ENCODE measurements at regions not wholly inside any gene's neighbourhood (a gene's known extent, or its start where the extent isn't known, plus 50 kb on each side); places are given as distances from the start of the nearest gene placed in this dataset.

DNA sequence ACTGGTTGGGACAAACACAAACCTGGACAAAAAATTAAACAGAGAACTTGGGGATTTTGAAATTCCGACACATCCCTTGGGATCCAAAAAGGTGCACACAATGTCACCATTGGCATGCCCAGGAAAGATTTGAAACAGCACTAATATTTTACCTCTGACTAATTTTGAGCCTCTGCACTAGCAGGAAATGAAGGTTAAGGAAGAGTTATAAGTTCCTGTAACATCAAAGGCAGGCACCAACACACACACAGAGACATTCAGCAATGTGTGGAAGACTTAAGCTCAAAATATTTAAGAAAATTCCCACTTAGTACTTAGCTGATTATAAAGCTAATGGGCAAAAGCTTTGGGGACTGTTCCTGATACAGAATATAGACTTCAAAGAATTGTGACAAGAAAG, 247.0 kb downstream of the CDH9 start:
- no peak overlapping the region for H3K4me2 ChIP-seq (ENCODE audit: extremely low read depth, insufficient read depth, low read length)
- no peaks in the 10 kb centered on the region for H3K9me3 ChIP-seq (ENCODE audit: control insufficient read depth, insufficient read depth, low read depth, low read length)
- H3K79me2 ChIP-seq (ENCODE audit: control insufficient read depth, insufficient read depth, low read length) = no peaks in the 10 kb centered on the region
- H3K9ac ChIP-seq (ENCODE audit: insufficient read depth, low read length) = no peak overlapping the region
- H3K27me3 ChIP-seq (ENCODE audit: control insufficient read depth, insufficient read depth, low read length) = no peaks in the 10 kb centered on the region
- TF ChIP-seq EZH2 (IDR thresholded peaks at IDR 0.05; ENCODE audit: low read length, missing control alignments) = no peak
- TF ChIP-seq, protein P1, sequence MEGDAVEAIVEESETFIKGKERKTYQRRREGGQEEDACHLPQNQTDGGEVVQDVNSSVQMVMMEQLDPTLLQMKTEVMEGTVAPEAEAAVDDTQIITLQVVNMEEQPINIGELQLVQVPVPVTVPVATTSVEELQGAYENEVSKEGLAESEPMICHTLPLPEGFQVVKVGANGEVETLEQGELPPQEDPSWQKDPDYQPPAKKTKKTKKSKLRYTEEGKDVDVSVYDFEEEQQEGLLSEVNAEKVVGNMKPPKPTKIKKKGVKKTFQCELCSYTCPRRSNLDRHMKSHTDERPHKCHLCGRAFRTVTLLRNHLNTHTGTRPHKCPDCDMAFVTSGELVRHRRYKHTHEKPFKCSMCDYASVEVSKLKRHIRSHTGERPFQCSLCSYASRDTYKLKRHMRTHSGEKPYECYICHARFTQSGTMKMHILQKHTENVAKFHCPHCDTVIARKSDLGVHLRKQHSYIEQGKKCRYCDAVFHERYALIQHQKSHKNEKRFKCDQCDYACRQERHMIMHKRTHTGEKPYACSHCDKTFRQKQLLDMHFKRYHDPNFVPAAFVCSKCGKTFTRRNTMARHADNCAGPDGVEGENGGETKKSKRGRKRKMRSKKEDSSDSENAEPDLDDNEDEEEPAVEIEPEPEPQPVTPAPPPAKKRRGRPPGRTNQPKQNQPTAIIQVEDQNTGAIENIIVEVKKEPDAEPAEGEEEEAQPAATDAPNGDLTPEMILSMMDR (conservative IDR thresholded peaks at IDR 0.05 in 1 of 2, IDR thresholded peaks at IDR 0.05 in 1 of 2; ENCODE audit: low read depth in 1 of 2, low read length in 2 of 2) = no peak
- no peak for DNase-seq (ENCODE audit: low read depth in 2 of 2)
- no peaks in the 10 kb centered on the region for H4K20me1 ChIP-seq (ENCODE audit: control insufficient read depth, extremely low read depth, insufficient read depth, low read length)
- no peak overlapping the region for H2AFZ ChIP-seq (ENCODE audit: low read length)
- H3K36me3 ChIP-seq (ENCODE audit: control insufficient read depth, insufficient read depth, low read length) = no peaks in the 10 kb centered on the region
- no peak overlapping the region for H3K27ac ChIP-seq (ENCODE audit: insufficient read depth, low read length)
- H3K4me1 ChIP-seq (ENCODE audit: control insufficient read depth, extremely low read depth, insufficient read depth, low read length) = no peaks in the 10 kb centered on the region
- H3K4me3 ChIP-seq (replicated peaks in 1 of 4; ENCODE audit: control extremely low read depth in 1 of 4, insufficient read depth in 1 of 4, low read depth in 3 of 4, low read length in 4 of 4) = no peak overlapping the region

DNA sequence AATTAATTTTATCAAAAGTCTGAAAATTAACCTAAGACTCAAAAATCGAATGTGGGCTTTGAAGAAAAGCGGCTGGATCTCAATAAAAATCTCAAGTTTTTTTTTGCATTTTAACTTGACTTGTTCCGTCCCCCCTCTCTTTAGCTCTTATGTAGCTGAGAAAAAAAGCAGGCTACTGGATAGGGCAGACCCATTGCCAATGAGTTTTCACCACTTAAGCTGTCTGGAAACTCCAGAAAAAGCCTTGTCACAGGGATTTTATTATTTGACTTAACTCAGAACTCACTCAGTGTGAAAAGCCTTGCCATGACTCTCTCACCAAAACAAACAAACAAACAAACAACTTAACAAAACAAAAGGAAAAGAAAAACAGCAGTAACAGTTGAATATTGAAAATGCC, 247.4 kb downstream of the CDH9 start:
- Histone ChIP-seq H3K9me3 (ENCODE audit: control insufficient read depth, insufficient read depth, low read depth, low read length) (no peaks in the 10 kb centered on the region), H3K4me2 (ENCODE audit: extremely low read depth, insufficient read depth, low read length) (no peak overlapping the region)

DNA sequence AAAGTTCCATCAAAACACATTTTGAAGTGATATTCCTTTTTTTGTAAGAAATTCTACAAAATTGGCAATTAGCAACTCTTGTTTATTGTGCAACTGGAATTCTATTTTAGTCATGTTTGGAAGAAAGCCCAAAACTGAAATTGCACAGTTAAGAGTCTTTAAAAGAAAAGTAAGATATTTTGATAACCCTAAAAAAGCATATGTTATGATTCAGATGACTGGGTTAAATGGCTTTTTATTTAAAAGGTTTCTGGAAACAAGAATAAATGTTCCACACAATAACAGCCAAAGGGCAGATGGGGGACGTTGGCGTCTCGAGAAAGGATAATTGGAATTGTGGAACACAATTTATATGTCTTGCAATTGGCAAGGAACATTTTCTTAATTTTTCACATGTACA, 275.2 kb downstream of the CDH9 start:
- Histone ChIP-seq H3K4me3 (replicated peaks in 1 of 4; ENCODE audit: control extremely low read depth in 1 of 4, insufficient read depth in 1 of 4, low read depth in 3 of 4, low read length in 4 of 4) (no peak overlapping the region), H3K4me1 (ENCODE audit: control insufficient read depth, extremely low read depth, insufficient read depth, low read length) (no peaks in the 10 kb centered on the region), H3K9ac (ENCODE audit: insufficient read depth, low read length) (no peak overlapping the region), H3K9me3 (ENCODE audit: control insufficient read depth, insufficient read depth, low read depth, low read length) (no peaks in the 10 kb centered on the region), H3K27ac (ENCODE audit: insufficient read depth, low read length) (no peak overlapping the region), H4K20me1 (ENCODE audit: control insufficient read depth, extremely low read depth, insufficient read depth, low read length) (no peaks in the 10 kb centered on the region), H3K27me3 (ENCODE audit: control insufficient read depth, insufficient read depth, low read length) (no peaks in the 10 kb centered on the region), H2AFZ (ENCODE audit: low read length) (no peak overlapping the region), H3K36me3 (ENCODE audit: control insufficient read depth, insufficient read depth, low read length) (no peaks in the 10 kb centered on the region), H3K79me2 (ENCODE audit: control insufficient read depth, insufficient read depth, low read length) (no peaks in the 10 kb centered on the region), H3K4me2 (ENCODE audit: extremely low read depth, insufficient read depth, low read length) (no peak overlapping the region)
- no peak for TF ChIP-seq EZH2 (IDR thresholded peaks at IDR 0.05; ENCODE audit: low read length, missing control alignments)
- TF ChIP-seq, protein P1 (conservative IDR thresholded peaks at IDR 0.05 in 1 of 2, IDR thresholded peaks at IDR 0.05 in 1 of 2; ENCODE audit: low read depth in 1 of 2, low read length in 2 of 2) = no peak
- DNase-seq (ENCODE audit: low read depth in 2 of 2) = no peak

More for the DNA sequence above, 247.4 kb downstream of the CDH9 start:
- Histone ChIP-seq H3K27me3 (ENCODE audit: control insufficient read depth, insufficient read depth, low read length) (no peaks in the 10 kb centered on the region), H3K9ac (ENCODE audit: insufficient read depth, low read length) (no peak overlapping the region), H3K79me2 (ENCODE audit: control insufficient read depth, insufficient read depth, low read length) (no peaks in the 10 kb centered on the region), H3K4me1 (ENCODE audit: control insufficient read depth, extremely low read depth, insufficient read depth, low read length) (no peaks in the 10 kb centered on the region), H2AFZ (ENCODE audit: low read length) (no peak overlapping the region), H4K20me1 (ENCODE audit: control insufficient read depth, extremely low read depth, insufficient read depth, low read length) (no peaks in the 10 kb centered on the region), H3K36me3 (ENCODE audit: control insufficient read depth, insufficient read depth, low read length) (no peaks in the 10 kb centered on the region), H3K4me3 (replicated peaks in 1 of 4; ENCODE audit: control extremely low read depth in 1 of 4, insufficient read depth in 1 of 4, low read depth in 3 of 4, low read length in 4 of 4) (no peak overlapping the region), H3K27ac (ENCODE audit: insufficient read depth, low read length) (no peak overlapping the region)
- DNase-seq (ENCODE audit: low read depth in 2 of 2) = no peak
- no peak for TF ChIP-seq EZH2 (IDR thresholded peaks at IDR 0.05; ENCODE audit: low read length, missing control alignments)
- TF ChIP-seq, protein P1 (conservative IDR thresholded peaks at IDR 0.05 in 1 of 2, IDR thresholded peaks at IDR 0.05 in 1 of 2; ENCODE audit: low read depth in 1 of 2, low read length in 2 of 2) = no peak
